Memory B cell (primary cell): ENCODE measurements at regions not wholly inside any gene's neighbourhood (a gene's known extent, or its start where the extent isn't known, plus 50 kb on each side); places are given as distances from the start of the nearest gene placed in this dataset.

ENCODE experiments used
- ATAC-seq: fragments of 150-1000 bp; cut with Tn5 transposase; 2 replicates; pipeline ENCODE4 v1.10.0; 2021; ENCODE audit warnings: low read depth, mild to moderate bottlenecking, moderate library complexity
- DNase-seq, 2 donors: peaks; one replicate each; pipeline ENCODE4 v3.0.0; 2022; ENCODE audit warnings: low spot score in 2 of 2
- H3K27ac Mint-ChIP-seq: one replicate; pipeline ENCODE4 v1.8.0; 2022; ENCODE audit warnings: mild to moderate bottlenecking, moderate library complexity, mixed read lengths
- H3K27me3 Mint-ChIP-seq: one replicate; pipeline ENCODE4 v1.8.0; 2022; ENCODE audit warnings: mixed read lengths
- H3K36me3 Mint-ChIP-seq: one replicate; pipeline ENCODE4 v1.8.0; 2022; ENCODE audit warnings: mild to moderate bottlenecking, mixed read lengths
- H3K4me1 Mint-ChIP-seq: one replicate; pipeline ENCODE4 v1.8.0; 2022; ENCODE audit warnings: mixed read lengths
- H3K4me3 Mint-ChIP-seq: one replicate; pipeline ENCODE4 v1.8.0; 2022; ENCODE audit warnings: mild to moderate bottlenecking, moderate library complexity, mixed read lengths
- H3K9me3 Mint-ChIP-seq: one replicate; pipeline ENCODE4 v1.8.0; 2022; ENCODE audit warnings: mixed read lengths

- ATAC-seq: no peak
- peaks cover 3% of the 10 kb centered on the region for H3K9me3 Mint-ChIP-seq
- H3K27ac Mint-ChIP-seq: no peak overlapping the region
- no peak for DNase-seq
- peaks cover 2% of the 10 kb centered on the region for H3K36me3 Mint-ChIP-seq
- H3K4me3 Mint-ChIP-seq: no peak overlapping the region
- H3K27me3 Mint-ChIP-seq: peaks cover 1% of the 10 kb centered on the region
- H3K4me1 Mint-ChIP-seq: no peaks in the 10 kb centered on the region
Observed at GRCh38 chr9:79176014-79176697, 395.6 kb upstream of the TLE4 start.

- H3K9me3 Mint-ChIP-seq: peaks cover 8% of the 10 kb centered on the region
- H3K4me3 Mint-ChIP-seq: no peak overlapping the region
- peaks cover 2% of the 10 kb centered on the region for H3K36me3 Mint-ChIP-seq
- H3K4me1 Mint-ChIP-seq: no peaks in the 10 kb centered on the region
- ATAC-seq (no peak), DNase-seq (no peak)
- H3K27ac Mint-ChIP-seq: no peak overlapping the region
- peaks cover 5% of the 10 kb centered on the region for H3K27me3 Mint-ChIP-seq
Observed at GRCh38 chr9:79184831-79185230, 386.9 kb upstream of the TLE4 start.

- ATAC-seq (no peak), DNase-seq (no peak)
Observed at GRCh38 chr9:79185866-79186265, 385.9 kb upstream of the TLE4 start.

GRCh38 chr9:79189511-79189924 is 382.2 kb upstream of the TLE4 start:
- Mint-ChIP-seq H3K4me1 (no peaks in the 10 kb centered on the region), H3K27ac (no peak overlapping the region), H3K9me3 (peaks cover 7% of the 10 kb centered on the region), H3K4me3 (no peak overlapping the region), H3K36me3 (no peaks in the 10 kb centered on the region), H3K27me3 (peaks cover 4% of the 10 kb centered on the region)
- ATAC-seq (no peak), DNase-seq (no peak)

More at GRCh38 chr9:79185866-79186265, 385.9 kb upstream of the TLE4 start:
- Mint-ChIP-seq H3K27ac (no peak overlapping the region), H3K9me3 (peaks cover 7% of the 10 kb centered on the region), H3K27me3 (peaks cover 4% of the 10 kb centered on the region), H3K4me1 (no peaks in the 10 kb centered on the region), H3K36me3 (no peaks in the 10 kb centered on the region), H3K4me3 (no peak overlapping the region)

- no peaks in the 10 kb centered on the region for H3K36me3 Mint-ChIP-seq
- no peaks in the 10 kb centered on the region for H3K4me1 Mint-ChIP-seq
- peaks cover 2% of the 10 kb centered on the region for H3K9me3 Mint-ChIP-seq
- H3K27me3 Mint-ChIP-seq: peaks cover 4% of the 10 kb centered on the region
- no peak overlapping the region for H3K4me3 Mint-ChIP-seq
- ATAC-seq (no peak), DNase-seq (no peak)
- H3K27ac Mint-ChIP-seq: no peak overlapping the region
Observed at GRCh38 chr9:79193001-79193400, 378.8 kb upstream of the TLE4 start.

GRCh38 chr9:79193501-79194223 is 378.1 kb upstream of the TLE4 start:
- DNase-seq (no peak), ATAC-seq (no peak)
- Mint-ChIP-seq H3K9me3 (no peaks in the 10 kb centered on the region), H3K4me3 (no peak overlapping the region), H3K27ac (no peak overlapping the region), H3K27me3 (peaks cover 2% of the 10 kb centered on the region), H3K4me1 (no peaks in the 10 kb centered on the region), H3K36me3 (no peaks in the 10 kb centered on the region)

- Mint-ChIP-seq H3K27me3 (peaks cover 11% of the 10 kb centered on the region), H3K9me3 (no peaks in the 10 kb centered on the region), H3K4me1 (no peaks in the 10 kb centered on the region), H3K36me3 (no peaks in the 10 kb centered on the region), H3K27ac (no peak overlapping the region), H3K4me3 (no peak overlapping the region)
- DNase-seq (no peak), ATAC-seq (no peak)
Observed at GRCh38 chr9:79195879-79196278, 375.9 kb upstream of the TLE4 start.

GRCh38 chr9:79196606-79197005 is 375.2 kb upstream of the TLE4 start:
- no peaks in the 10 kb centered on the region for H3K9me3 Mint-ChIP-seq
- no peak overlapping the region for H3K4me3 Mint-ChIP-seq
- H3K4me1 Mint-ChIP-seq: no peaks in the 10 kb centered on the region
- H3K36me3 Mint-ChIP-seq: no peaks in the 10 kb centered on the region
- no peak for DNase-seq
- peaks cover 11% of the 10 kb centered on the region for H3K27me3 Mint-ChIP-seq
- H3K27ac Mint-ChIP-seq: no peak overlapping the region
- no peak for ATAC-seq

- Mint-ChIP-seq H3K27me3 (peaks cover 11% of the 10 kb centered on the region), H3K36me3 (no peaks in the 10 kb centered on the region), H3K4me3 (no peak overlapping the region), H3K4me1 (no peaks in the 10 kb centered on the region), H3K27ac (no peak overlapping the region), H3K9me3 (no peaks in the 10 kb centered on the region)
- DNase-seq (no peak), ATAC-seq (no peak)
Observed at GRCh38 chr9:79200336-79200735, 371.4 kb upstream of the TLE4 start.

- Mint-ChIP-seq H3K4me1 (no peaks in the 10 kb centered on the region), H3K27me3 (peaks cover 12% of the 10 kb centered on the region), H3K27ac (no peak overlapping the region), H3K36me3 (no peaks in the 10 kb centered on the region), H3K4me3 (no peak overlapping the region), H3K9me3 (no peaks in the 10 kb centered on the region)
- ATAC-seq (no peak), DNase-seq (no peak)
Observed at GRCh38 chr9:79201636-79202035, 370.1 kb upstream of the TLE4 start.

- Mint-ChIP-seq H3K36me3 (no peaks in the 10 kb centered on the region), H3K4me3 (no peak overlapping the region), H3K27me3 (peaks cover 2% of the 10 kb centered on the region), H3K4me1 (no peaks in the 10 kb centered on the region), H3K27ac (no peak overlapping the region), H3K9me3 (no peaks in the 10 kb centered on the region)
- ATAC-seq (no peak), DNase-seq (no peak)
Observed at GRCh38 chr9:79208791-79209396, 362.9 kb upstream of the TLE4 start.

- H3K9me3 Mint-ChIP-seq: no peaks in the 10 kb centered on the region
- no peak for DNase-seq
- no peaks in the 10 kb centered on the region for H3K4me1 Mint-ChIP-seq
- H3K4me3 Mint-ChIP-seq: no peak overlapping the region
- H3K27ac Mint-ChIP-seq: no peak overlapping the region
- no peak for ATAC-seq
- peaks cover 2% of the 10 kb centered on the region for H3K27me3 Mint-ChIP-seq
- H3K36me3 Mint-ChIP-seq: no peaks in the 10 kb centered on the region
Observed at GRCh38 chr9:79210541-79211243, 361.1 kb upstream of the TLE4 start.

- no peak overlapping the region for H3K27ac Mint-ChIP-seq
- DNase-seq (no peak), ATAC-seq (no peak)
- no peaks in the 10 kb centered on the region for H3K27me3 Mint-ChIP-seq
- no peaks in the 10 kb centered on the region for H3K36me3 Mint-ChIP-seq
- H3K4me3 Mint-ChIP-seq: no peak overlapping the region
- no peaks in the 10 kb centered on the region for H3K9me3 Mint-ChIP-seq
- no peaks in the 10 kb centered on the region for H3K4me1 Mint-ChIP-seq
Observed at GRCh38 chr9:79213417-79214125, 358.2 kb upstream of the TLE4 start.

GRCh38 chr9:79215821-79216220 is 355.9 kb upstream of the TLE4 start:
- DNase-seq: no peak
- H3K36me3 Mint-ChIP-seq: no peaks in the 10 kb centered on the region
- H3K27me3 Mint-ChIP-seq: no peaks in the 10 kb centered on the region
- H3K9me3 Mint-ChIP-seq: peaks cover 1% of the 10 kb centered on the region
- ATAC-seq: no peak
- H3K4me3 Mint-ChIP-seq: no peak overlapping the region
- H3K27ac Mint-ChIP-seq: no peak overlapping the region
- H3K4me1 Mint-ChIP-seq: no peaks in the 10 kb centered on the region
